Retinal pigment epithelial cell (primary cell): ENCODE measurements at regions not wholly inside any gene's neighbourhood (a gene's known extent, or its start where the extent isn't known, plus 50 kb on each side); places are given as distances from the start of the nearest gene placed in this dataset.

Experiments
- DNase-seq: peaks from one replicate; pipeline ENCODE4 v3.0.0-alpha.2; 2010; ENCODE audit warnings: low read depth
- H3K4me3 ChIP-seq: 2 replicates; pipeline ENCODE4 v1.5.1; 2011; ENCODE audit warnings: mild to moderate bottlenecking, low read length, control low read depth, moderate library complexity
- CTCF ChIP-seq: conservative IDR thresholded peaks from 2 replicates; pipeline ENCODE4 v1.5.1; 2011; ENCODE audit warnings: low read depth, low read length, control low read depth, inconsistent platforms

- no peak overlapping the region for H3K4me3 ChIP-seq
- no peak for TF ChIP-seq CTCF
- DNase-seq = no peak
Observed at GRCh38 chr22:25370322-25370721, 150.9 kb downstream of the CRYBB2 start.

DNA sequence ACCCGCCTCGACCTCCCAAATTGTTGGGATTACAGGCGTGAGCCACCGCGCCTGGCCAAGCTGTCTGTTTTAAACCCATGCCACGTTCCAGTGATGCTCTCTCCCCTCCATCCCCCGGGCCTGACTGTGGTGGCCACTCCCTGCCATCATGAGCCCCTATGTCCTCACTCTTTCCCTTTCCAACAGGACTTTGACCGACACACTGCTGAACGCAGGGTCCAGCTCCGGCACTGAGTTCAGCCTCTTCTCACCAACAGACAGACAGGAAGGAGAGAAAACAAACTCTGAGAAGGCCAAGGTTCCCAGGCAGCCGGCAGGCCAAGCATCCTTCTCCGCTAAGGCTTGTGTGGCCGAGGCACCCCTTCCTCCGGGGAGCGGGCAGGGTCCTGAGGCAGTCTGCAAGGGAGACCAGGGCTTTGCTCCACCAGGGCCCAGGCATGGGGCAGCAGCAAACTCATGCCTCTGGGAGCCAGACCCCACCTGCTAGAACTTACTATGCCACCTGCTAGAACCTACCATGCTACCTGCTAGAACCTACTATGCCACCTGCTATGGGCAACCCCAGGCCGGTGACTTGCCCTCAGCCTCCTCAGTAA is 152.7 kb downstream of the CRYBB2 start:
- no peak for TF ChIP-seq CTCF
- no peak for DNase-seq
- H3K4me3 ChIP-seq = no peak overlapping the region

DNA sequence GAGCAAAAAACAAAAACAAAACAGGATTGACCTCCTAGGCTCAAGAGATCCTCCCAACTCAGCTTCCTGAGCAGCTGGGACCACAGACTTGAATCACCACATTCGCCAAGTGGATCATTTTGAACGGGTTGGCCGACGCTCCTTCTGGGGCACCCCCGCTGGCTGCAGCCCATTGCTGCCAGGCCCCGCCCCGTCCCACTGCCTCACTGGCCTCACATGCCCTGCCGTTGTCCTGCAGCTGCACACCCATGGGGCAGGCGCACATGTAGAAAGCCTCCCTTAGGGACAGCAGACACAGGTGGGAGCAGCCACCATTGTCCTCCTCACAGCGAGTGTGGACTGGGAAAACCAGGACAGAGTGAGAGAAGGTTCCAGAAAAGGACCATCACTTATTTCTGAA is 154.5 kb downstream of the CRYBB2 start:
- DNase-seq = no peak
- H3K4me3 ChIP-seq = no peak overlapping the region
- no peak for TF ChIP-seq CTCF

- H3K4me3 ChIP-seq = no peak overlapping the region
- TF ChIP-seq CTCF = no peak
- no peak for DNase-seq
Observed at GRCh38 chr22:25374869-25375268, 155.4 kb downstream of the CRYBB2 start.

- TF ChIP-seq CTCF = no peak
- H3K4me3 ChIP-seq = no peak overlapping the region
- DNase-seq = no peak
Observed at GRCh38 chr22:25375683-25376082, 156.2 kb downstream of the CRYBB2 start.

DNA sequence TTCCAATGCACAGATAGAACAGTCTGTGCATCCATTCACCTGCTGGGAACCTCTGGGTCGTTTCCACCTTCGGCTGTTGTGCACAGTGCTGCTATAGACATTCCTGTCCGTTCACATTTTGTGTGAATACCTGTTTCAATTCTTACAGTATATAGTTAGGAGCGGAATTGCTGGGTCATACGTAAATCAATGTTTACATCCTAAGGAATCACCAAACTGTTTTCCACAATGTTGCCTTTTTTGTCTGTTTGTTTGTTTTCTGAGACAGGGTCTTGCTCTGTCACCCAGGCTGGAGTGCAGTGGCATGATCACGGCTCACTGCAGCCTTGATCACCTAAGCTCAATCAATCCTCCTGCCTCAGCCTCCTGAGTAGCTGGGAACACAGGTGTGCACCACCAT is 158.3 kb downstream of the CRYBB2 start:
- DNase-seq = no peak
- no peak overlapping the region for H3K4me3 ChIP-seq
- no peak for TF ChIP-seq CTCF

DNA sequence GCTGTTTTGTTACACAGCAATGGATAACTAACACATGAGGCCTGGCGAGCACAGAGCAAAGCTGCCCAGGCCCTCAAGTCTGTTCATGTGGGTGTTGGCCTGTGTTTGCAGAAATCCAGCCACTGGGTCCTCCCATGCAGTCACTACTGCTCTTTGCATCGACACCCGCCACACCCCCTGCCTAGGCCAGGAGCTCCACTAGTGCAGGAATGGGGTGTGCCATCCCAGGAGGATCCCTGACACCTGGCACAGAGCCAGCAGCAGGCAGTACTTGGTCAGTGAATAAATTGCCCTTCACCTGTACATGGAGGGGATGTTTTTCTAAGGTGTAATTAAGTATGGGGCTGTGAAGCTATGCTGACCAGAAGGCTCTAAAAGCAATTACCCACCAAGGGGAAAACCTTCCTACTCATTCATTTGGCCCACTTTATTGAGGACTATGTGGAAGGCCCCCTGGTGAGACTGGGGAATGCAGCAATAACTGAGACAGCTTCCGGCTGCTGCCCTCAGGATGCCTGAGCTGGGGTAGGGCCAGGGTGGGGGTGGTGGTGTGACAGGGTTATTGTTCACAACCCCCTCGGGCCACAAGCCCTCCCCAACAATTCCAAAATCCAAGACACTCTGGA is 160.8 kb downstream of the CRYBB2 start:
- H3K4me3 ChIP-seq = no peak overlapping the region
- no peak for DNase-seq
- no peak for TF ChIP-seq CTCF
